Nephron progenitor cell (in vitro differentiated cells): ENCODE measurements at regions not wholly inside any gene's neighbourhood (a gene's known extent, or its start where the extent isn't known, plus 50 kb on each side); places are given as distances from the start of the nearest gene placed in this dataset.

Source experiments
- DNase-seq: peaks from one replicate; pipeline ENCODE4 v3.0.0; 2021
- H3K27ac Mint-ChIP-seq: 2 replicates; pipeline ENCODE4 v1.8.0; 2021; ENCODE audit warnings: mild to moderate bottlenecking, moderate library complexity, mixed read lengths
- H3K27me3 Mint-ChIP-seq: 2 replicates; pipeline ENCODE4 v1.8.0; 2021; ENCODE audit warnings: mild to moderate bottlenecking, low read depth, mixed read lengths; ENCODE audit not compliant: poor library complexity
- H3K36me3 Mint-ChIP-seq: 2 replicates; pipeline ENCODE4 v1.8.0; 2021; ENCODE audit warnings: low read depth, mixed read lengths
- H3K4me1 Mint-ChIP-seq: 2 replicates; pipeline ENCODE4 v1.8.0; 2021; ENCODE audit warnings: mixed read lengths
- H3K4me3 Mint-ChIP-seq: 2 replicates; pipeline ENCODE4 v1.8.0; 2021; ENCODE audit warnings: mild to moderate bottlenecking, moderate library complexity, mixed read lengths
- H3K9me3 Mint-ChIP-seq: 2 replicates; pipeline ENCODE4 v1.8.0; 2021; ENCODE audit warnings: mild to moderate bottlenecking, moderate library complexity, mixed read lengths
- CTCF ChIP-seq: fragments of 200-600 bp; sonication (generic); IDR thresholded peaks from 2 replicates; pipeline ENCODE4 v1.5.0; 2021; ENCODE audit warnings: antibody characterized with exemption

GRCh38 chr9:106288689-106289088 lies 574.3 kb upstream of the ZNF462 start:
- H3K27me3 Mint-ChIP-seq, result no peaks in the 10 kb centered on the region
- no peak overlapping the region for H3K27ac Mint-ChIP-seq
- no peak for DNase-seq
- no peaks in the 10 kb centered on the region for H3K9me3 Mint-ChIP-seq
- H3K4me3 Mint-ChIP-seq, result no peak overlapping the region
- TF ChIP-seq CTCF, result no peak
- H3K4me1 Mint-ChIP-seq, result peaks cover 34% of the 10 kb centered on the region
- H3K36me3 Mint-ChIP-seq, result no peaks in the 10 kb centered on the region

- TF ChIP-seq CTCF, result no peak
- Mint-ChIP-seq H3K4me3 (no peak overlapping the region), H3K36me3 (no peaks in the 10 kb centered on the region), H3K4me1 (peaks cover 14% of the 10 kb centered on the region), H3K27ac (no peak overlapping the region), H3K9me3 (no peaks in the 10 kb centered on the region), H3K27me3 (no peaks in the 10 kb centered on the region)
- DNase-seq, result no peak
Measured at GRCh38 chr9:106291786-106292185, 571.2 kb upstream of the ZNF462 start.

GRCh38 chr9:106296426-106296825 lies 566.5 kb upstream of the ZNF462 start:
- Mint-ChIP-seq H3K27ac (no peak overlapping the region), H3K4me1 (no peaks in the 10 kb centered on the region), H3K27me3 (no peaks in the 10 kb centered on the region), H3K36me3 (no peaks in the 10 kb centered on the region), H3K9me3 (no peaks in the 10 kb centered on the region), H3K4me3 (no peak overlapping the region)
- DNase-seq, result no peak
- no peak for TF ChIP-seq CTCF

- no peaks in the 10 kb centered on the region for H3K36me3 Mint-ChIP-seq
- no peak for DNase-seq
- no peak overlapping the region for H3K4me3 Mint-ChIP-seq
- no peaks in the 10 kb centered on the region for H3K4me1 Mint-ChIP-seq
- H3K9me3 Mint-ChIP-seq, result no peaks in the 10 kb centered on the region
- H3K27me3 Mint-ChIP-seq, result no peaks in the 10 kb centered on the region
- no peak overlapping the region for H3K27ac Mint-ChIP-seq
- no peak for TF ChIP-seq CTCF
Measured at GRCh38 chr9:106298997-106299396, 564.0 kb upstream of the ZNF462 start.

- no peak for TF ChIP-seq CTCF
- no peak for DNase-seq
- H3K36me3 Mint-ChIP-seq, result no peaks in the 10 kb centered on the region
- H3K27me3 Mint-ChIP-seq, result peaks cover 6% of the 10 kb centered on the region
- no peaks in the 10 kb centered on the region for H3K4me1 Mint-ChIP-seq
- H3K4me3 Mint-ChIP-seq, result no peak overlapping the region
- H3K27ac Mint-ChIP-seq, result no peak overlapping the region
- peaks cover 3% of the 10 kb centered on the region for H3K9me3 Mint-ChIP-seq
Measured at GRCh38 chr9:106304401-106304920, 558.5 kb upstream of the ZNF462 start.

- Mint-ChIP-seq H3K27me3 (peaks cover 9% of the 10 kb centered on the region), H3K9me3 (peaks cover 5% of the 10 kb centered on the region), H3K4me1 (no peaks in the 10 kb centered on the region), H3K27ac (no peak overlapping the region), H3K4me3 (no peak overlapping the region), H3K36me3 (no peaks in the 10 kb centered on the region)
- no peak for TF ChIP-seq CTCF
- DNase-seq, result no peak
Measured at GRCh38 chr9:106305428-106306133, 557.4 kb upstream of the ZNF462 start.
